H1 (cell line): ENCODE measurements at regions not wholly inside any gene's neighbourhood (a gene's known extent, or its start where the extent isn't known, plus 50 kb on each side); places are given as distances from the start of the nearest gene placed in this dataset.

Experiments
- CTCF ChIA-PET: fragments of 300-600 bp; sonication (Branson Sonifier 250); formaldehyde crosslinking; loops from one replicate; lab custom pipeline; 2021; ENCODE audit not compliant: partially characterized antibody; lab: Charles Lee
- POLR2A ChIA-PET: fragments of 300-600 bp; sonication (Branson Sonifier 250); formaldehyde crosslinking; loops from one replicate; lab custom pipeline; 2021; ENCODE audit warnings: inconsistent platforms; ENCODE audit not compliant: partially characterized antibody; lab: Charles Lee
- DNase-seq, 2 experiments: peaks; one replicate each; pipeline versions ENCODE4 v3.0.0 to v3.0.0-alpha.2; 2010 to 2022; ENCODE audit warnings: low spot score in 2 of 2, low read depth in 1 of 2, mixed read lengths in 1 of 2
- FAIRE-seq: peaks from 2 replicates; lab custom pipeline; 2011; peaks lifted over from hg19 to GRCh38; lab: Jason Lieb, UNC
- H2AFZ ChIP-seq: 2 replicates; pipeline ENCODE4 v1.8.1; 2012; ENCODE audit warnings: low read length, inconsistent platforms
- H2AK5ac ChIP-seq: 2 replicates; pipeline ENCODE4 v1.6.1; 2013; ENCODE audit warnings: low read depth, low read length
- H2BK120ac ChIP-seq: replicated peaks from 2 replicates; pipeline ENCODE3; 2013; ENCODE audit warnings: low read depth, low read length, inconsistent platforms
- H2BK12ac ChIP-seq: 2 replicates; pipeline ENCODE4 v1.6.1; 2013; ENCODE audit warnings: low read depth, low read length
- H2BK15ac ChIP-seq: 2 replicates; pipeline ENCODE4 v1.6.1; 2013; ENCODE audit warnings: low read length
- H2BK20ac ChIP-seq: 2 replicates; pipeline ENCODE4 v1.6.1; 2013; ENCODE audit warnings: low read length
- H2BK5ac ChIP-seq: 2 replicates; pipeline ENCODE4 v1.6.1; 2013; ENCODE audit warnings: low read depth, low read length
- H3K14ac ChIP-seq: 2 replicates; pipeline ENCODE4 v1.6.1; 2013; ENCODE audit warnings: inconsistent platforms; ENCODE audit not compliant: insufficient read length
- H3K18ac ChIP-seq: 2 replicates; pipeline ENCODE4 v1.6.1; 2013; ENCODE audit warnings: low read length; ENCODE audit errors: extremely low read depth
- H3K23ac ChIP-seq: 2 replicates; pipeline ENCODE4 v1.6.1; 2013; ENCODE audit warnings: inconsistent platforms; ENCODE audit not compliant: insufficient read length
- H3K23me2 ChIP-seq: 2 replicates; pipeline ENCODE4 v1.6.1; 2013; ENCODE audit warnings: low read depth, low read length
- H3K27ac ChIP-seq: 2 replicates; pipeline ENCODE4 v1.6.1; 2011; ENCODE audit warnings: low read depth, low read length, inconsistent platforms
- H3K27me3 ChIP-seq, 4 experiments: replicated peaks in 1 of 4; 1 replicate in 1 of 4; 2 replicates in 3 of 4; pipeline versions ENCODE4 v1.6.1 to v1.8.1; 2011 to 2013; ENCODE audit warnings: low read length in 3 of 4, mild to moderate bottlenecking in 3 of 4, inconsistent platforms in 2 of 4, mixed read lengths in 2 of 4, moderate library complexity in 1 of 4; ENCODE audit not compliant: control insufficient read depth in 3 of 4, insufficient read depth in 3 of 4; ENCODE audit errors: extremely low read depth in 1 of 4
- H3K36me3 ChIP-seq, 4 experiments: 2 replicates each; pipeline versions ENCODE4 v1.6.1 to v1.8.1; 2011 to 2013; ENCODE audit warnings: mild to moderate bottlenecking in 4 of 4, low read length in 3 of 4, moderate library complexity in 2 of 4, control low read depth in 1 of 4, inconsistent platforms in 1 of 4; ENCODE audit not compliant: insufficient read depth in 4 of 4, control insufficient read depth in 2 of 4
- H3K4ac ChIP-seq: replicated peaks from 2 replicates; pipeline ENCODE3; 2013; ENCODE audit warnings: low read length, low read depth, mixed read lengths, inconsistent platforms; ENCODE audit not compliant: insufficient read length
- H3K4me1 ChIP-seq, 4 experiments: replicated peaks in 1 of 4; 1 replicate in 1 of 4; 2 replicates in 3 of 4; pipeline versions ENCODE4 v1.6.1 to v1.8.1; 2011 to 2013; ENCODE audit warnings: low read length in 3 of 4, inconsistent platforms in 2 of 4, mixed read lengths in 1 of 4; ENCODE audit not compliant: insufficient read depth in 4 of 4, control insufficient read depth in 3 of 4
- H3K4me2 ChIP-seq, 2 experiments: 2 replicates each; pipeline versions ENCODE4 v1.6.1 to v1.8.1; 2011 to 2013; ENCODE audit warnings: low read depth in 2 of 2, low read length in 2 of 2, control low read depth in 1 of 2, inconsistent platforms in 1 of 2, mild to moderate bottlenecking in 1 of 2; ENCODE audit not compliant: insufficient read depth in 1 of 2
- H3K4me3 ChIP-seq, 4 experiments: fragments of 200-600, 300-600 bp in 1 of 4; sonication (generic), shearing (Covaris generic), sonication (Bioruptor Twin) in 1 of 4; 2 replicates each; pipeline versions ENCODE4 v1.5.1 to v1.8.1; 2011 to 2016; ENCODE audit warnings: low read length in 4 of 4, low read depth in 3 of 4, control low read depth in 2 of 4, inconsistent platforms in 2 of 4, mild to moderate bottlenecking in 2 of 4, mixed read lengths in 1 of 4, moderate library complexity in 1 of 4; ENCODE audit not compliant: insufficient read depth in 2 of 4; ENCODE audit errors: extremely low read depth in 1 of 4
- H3K56ac ChIP-seq: replicated peaks from 2 replicates; pipeline ENCODE3; 2013; ENCODE audit warnings: low read depth, mild to moderate bottlenecking, mixed read lengths, low read length, inconsistent platforms; ENCODE audit not compliant: insufficient read length
- H3K79me1 ChIP-seq: 2 replicates; pipeline ENCODE4 v1.6.1; 2013; ENCODE audit warnings: low read depth, low read length, control low read depth
- H3K79me2 ChIP-seq, 2 experiments: 2 replicates each; pipeline versions ENCODE4 v1.6.1 to v1.8.1; 2012 to 2013; ENCODE audit warnings: low read length in 2 of 2, mild to moderate bottlenecking in 2 of 2, inconsistent platforms in 1 of 2; ENCODE audit not compliant: insufficient read depth in 2 of 2, control insufficient read depth in 1 of 2
- H3K9ac ChIP-seq, 4 experiments: replicated peaks in 1 of 4; 1 replicate in 1 of 4; 2 replicates in 3 of 4; pipeline versions ENCODE4 v1.6.1 to v1.8.1; 2011 to 2013; ENCODE audit warnings: low read depth in 3 of 4, low read length in 3 of 4, control low read depth in 2 of 4, mild to moderate bottlenecking in 2 of 4, moderate library complexity in 2 of 4, inconsistent platforms in 1 of 4; ENCODE audit errors: extremely low read depth in 1 of 4
- H3K9me3 ChIP-seq, 2 experiments: 2 replicates each; pipeline versions ENCODE4 v1.6.1 to v1.8.1; 2012 to 2013; ENCODE audit warnings: mild to moderate bottlenecking in 2 of 2, moderate library complexity in 2 of 2, control low read depth in 1 of 2, inconsistent platforms in 1 of 2, low read depth in 1 of 2, low read length in 1 of 2, mixed read lengths in 1 of 2; ENCODE audit not compliant: insufficient read depth in 2 of 2
- H4K20me1 ChIP-seq, 2 experiments: replicated peaks in 1 of 2; 2 replicates each; pipeline versions ENCODE3 to v1.8.1; 2011 to 2013; ENCODE audit warnings: inconsistent platforms in 2 of 2, low read length in 2 of 2, mild to moderate bottlenecking in 1 of 2; ENCODE audit not compliant: insufficient read depth in 2 of 2, control insufficient read depth in 1 of 2
- H4K5ac ChIP-seq: 2 replicates; pipeline ENCODE4 v1.6.1; 2013; ENCODE audit warnings: low read length, low read depth, mixed read lengths, inconsistent platforms; ENCODE audit not compliant: insufficient read length
- H4K8ac ChIP-seq: 2 replicates; pipeline ENCODE4 v1.8.0; 2013; ENCODE audit warnings: mild to moderate bottlenecking, moderate library complexity, low read length, inconsistent platforms; ENCODE audit not compliant: insufficient read depth; ENCODE audit errors: extremely low read depth
- H4K91ac ChIP-seq: replicated peaks from 2 replicates; pipeline ENCODE3; 2013; ENCODE audit warnings: low read length, mixed read lengths, inconsistent platforms; ENCODE audit not compliant: insufficient read length
- SRF ChIP-seq: IDR thresholded peaks from 2 replicates; pipeline ENCODE4 v1.6.1; 2011; ENCODE audit warnings: mild to moderate bottlenecking, low read depth, low read length, moderate library complexity
- WGBS, 2 experiments: shearing (Covaris generic) in 1 of 2; methylation state at CpG; one replicate each; pipeline versions ENCODE4 v1.1.6 to v1.1.7; 2013 to 2015; ENCODE audit warnings: low lambda C conversion rate in 2 of 2, mixed read lengths in 2 of 2, inconsistent platforms in 1 of 2, low coverage in 1 of 2, missing lambda C conversion rate in 1 of 2; ENCODE audit not compliant: insufficient replicate concordance in 2 of 2, insufficient coverage in 1 of 2, insufficient read length in 1 of 2; ENCODE audit errors: extremely low coverage in 1 of 2, missing lambda C conversion rate in 1 of 2; 5-methylcytosine and 5-hydroxymethylcytosine counted together

- DNase-seq = no peak
- Histone ChIP-seq H3K27me3 (no peaks in the 10 kb centered on the region), H2BK15ac (no peak overlapping the region), H3K4me2 (no peak overlapping the region), H3K23me2 (no peaks in the 10 kb centered on the region; the same call in 1 of the 2 replicates), H2AK5ac (no peak overlapping the region), H3K4me1 (no peaks in the 10 kb centered on the region; a peak in 1 of 7 replicates), H4K8ac (no peak overlapping the region), H3K27ac (no peak overlapping the region), H3K9ac (no peak overlapping the region), H3K18ac (no peak overlapping the region), H2AFZ (no peak overlapping the region), H3K4ac (no peak overlapping the region), H4K91ac (no peak overlapping the region), H3K79me1 (no peaks in the 10 kb centered on the region), H3K36me3 (no peaks in the 10 kb centered on the region), H3K23ac (no peak overlapping the region), H3K9me3 (no peaks in the 10 kb centered on the region), H2BK12ac (no peak overlapping the region), H3K4me3 (no peak overlapping the region), H3K14ac (no peak overlapping the region), H2BK5ac (no peak overlapping the region), H4K20me1 (no peaks in the 10 kb centered on the region), H3K56ac (no peak overlapping the region), H4K5ac (no peak overlapping the region), H3K79me2 (no peaks in the 10 kb centered on the region), H2BK20ac (no peak overlapping the region), H2BK120ac (no peak overlapping the region)
- no peak for FAIRE-seq
- 96% methylated on average over 1 of the region's 1 CpG; no CpG with 5 or more reads in 1 of the 2 experiments for WGBS, 2 experiments
- POLR2A ChIA-PET = no interaction called here
- CTCF ChIA-PET = interaction anchor here (0.6 to 0.9 kb wide), 3 partner anchors 14 to 726 kb away, joined by 3 to 4 read pairs (median 3); no protein-coding TSS in a partner anchor
- TF ChIP-seq SRF = no peak
These were observed 157.1 kb downstream of the TRIML1 start for GRCh38 chr4:188296331-188296730.
